HCT116 (cell line): ENCODE measurements at regions not wholly inside any gene's neighbourhood (a gene's known extent, or its start where the extent isn't known, plus 50 kb on each side); places are given as distances from the start of the nearest gene placed in this dataset.

Experiments
- ATAC-seq: fragments of 200-7000 bp; cut with Tn5 transposase; 2 replicates; pipeline ENCODE4 v1.9.1; 2020; ENCODE audit warnings: mild to moderate bottlenecking, moderate library complexity
- BruUV-seq: library from RNA; stranded (reverse); fragments of 400-500 nt; replicated peaks from 2 replicates; lab custom pipeline; 2021; lab: Mats Ljungman, UMichigan
- CTCF ChIA-PET: fragments of 300-600 bp; sonication (Branson Sonifier 250); formaldehyde crosslinking; loops from one replicate; lab custom pipeline; 2021; ENCODE audit warnings: antibody characterized with exemption; lab: Charles Lee
- POLR2A ChIA-PET: fragments of 300-600, 350-600 bp; sonication (Branson Sonifier 250); formaldehyde crosslinking; loops from one replicate; lab custom pipeline; 2021; ENCODE audit warnings: antibody characterized with exemption; lab: Charles Lee
- RAD21 ChIA-PET, 2 experiments: fragments of 300-600 bp; sonication (Branson Sonifier 250); formaldehyde crosslinking; loops; one replicate each; lab custom pipeline; 2023; ENCODE audit warnings: low total read pairs in 2 of 2; ENCODE audit not compliant: uncharacterized antibody in 2 of 2, unreplicated experiment in 2 of 2, low non-redundant PET in 1 of 2; lab: Charles Lee
- DNase-seq: peaks from one replicate; pipeline ENCODE4 v3.0.0-alpha.2; 2010; ENCODE audit warnings: low read depth, low spot score
- H2AFZ ChIP-seq: fragments of 200-600 bp; shearing (Covaris generic), sonication (generic); 2 replicates; pipeline ENCODE4 v1.6.1; 2017; ENCODE audit warnings: low read depth, mixed run types, mixed read lengths, antibody characterized with exemption, low read length; ENCODE audit not compliant: poor library complexity, severe bottlenecking
- H3K27ac ChIP-seq: 2 replicates; pipeline ENCODE4 v1.5.1; 2012; ENCODE audit warnings: low read depth, low read length
- H3K27me3 ChIP-seq: fragments of 200-600 bp; sonication (generic); 2 replicates; pipeline ENCODE4 v1.6.1; 2016; ENCODE audit warnings: mixed run types, low read length, mixed read lengths; ENCODE audit not compliant: insufficient read depth
- H3K36me3 ChIP-seq, 2 experiments: fragments of 200-500 bp in 1 of 2; fragments of 200-600 bp in 1 of 2; sonication (Bioruptor generic) in 1 of 2; sonication (generic) in 1 of 2; 2 replicates each; pipeline versions ENCODE4 v1.5.1 to v1.6.1; 2014 to 2016; ENCODE audit warnings: low read length in 2 of 2, inconsistent platforms in 1 of 2, mixed read lengths in 1 of 2, mixed run types in 1 of 2; ENCODE audit not compliant: insufficient read depth in 2 of 2, control insufficient read depth in 1 of 2
- H3K4me1 ChIP-seq, 2 experiments: fragments of 200-600 bp in 1 of 2; sonication (generic) in 1 of 2; 2 replicates each; pipeline versions ENCODE4 v1.5.1 to v1.6.1; 2012 to 2017; ENCODE audit warnings: low read length in 2 of 2, inconsistent platforms in 1 of 2, mild to moderate bottlenecking in 1 of 2, mixed read lengths in 1 of 2, mixed run types in 1 of 2, moderate library complexity in 1 of 2; ENCODE audit not compliant: insufficient read depth in 2 of 2, control insufficient read depth in 1 of 2
- H3K4me2 ChIP-seq: fragments of 200-600 bp; sonication (generic); 2 replicates; pipeline ENCODE4 v1.6.1; 2017; ENCODE audit warnings: mixed run types, low read length, mixed read lengths
- H3K4me3 ChIP-seq, 2 experiments: fragments of 200-600 bp in 1 of 2; sonication (generic) in 1 of 2; replicated peaks in 1 of 2; 2 replicates each; pipeline ENCODE4 v1.5.1; 2011 to 2016; ENCODE audit warnings: low read length in 2 of 2, control low read depth in 1 of 2, low read depth in 1 of 2, mild to moderate bottlenecking in 1 of 2, mixed read lengths in 1 of 2, mixed run types in 1 of 2
- H3K79me2 ChIP-seq: fragments of 200-600 bp; sonication (generic); 2 replicates; pipeline ENCODE4 v1.6.1; 2017; ENCODE audit warnings: mild to moderate bottlenecking, mixed run types, low read length, moderate library complexity, mixed read lengths; ENCODE audit not compliant: insufficient read depth
- H3K9ac ChIP-seq: fragments of 200-600 bp; sonication (generic); 2 replicates; pipeline ENCODE4 v1.6.1; 2016; ENCODE audit warnings: low read length, mixed read lengths
- H3K9me2 ChIP-seq: fragments of 200-600 bp; sonication (generic), shearing (Covaris generic); 2 replicates; pipeline ENCODE4 v1.6.1; 2017; ENCODE audit warnings: mixed run types, mild to moderate bottlenecking, moderate library complexity; ENCODE audit not compliant: insufficient read depth
- H3K9me3 ChIP-seq, 2 experiments: fragments of 200-500 bp in 1 of 2; fragments of 200-600 bp in 1 of 2; sonication (Bioruptor generic) in 1 of 2; sonication (generic) in 1 of 2; 2 replicates each; pipeline ENCODE4 v1.6.1; 2014 to 2017; ENCODE audit warnings: low read length in 2 of 2, mixed read lengths in 2 of 2, inconsistent platforms in 1 of 2, low read depth in 1 of 2, mild to moderate bottlenecking in 1 of 2, mixed run types in 1 of 2, moderate library complexity in 1 of 2; ENCODE audit not compliant: control insufficient read depth in 1 of 2, insufficient read depth in 1 of 2
- H4K20me1 ChIP-seq: fragments of 200-600 bp; sonication (generic), shearing (Covaris generic); 2 replicates; pipeline ENCODE4 v1.6.1; 2017; ENCODE audit warnings: mixed run types, mild to moderate bottlenecking, moderate library complexity; ENCODE audit not compliant: insufficient read depth
- CBX3 ChIP-seq: IDR thresholded peaks from 2 replicates; pipeline ENCODE4 v1.6.1; 2012; ENCODE audit warnings: low read depth
- CEBPB ChIP-seq: IDR thresholded peaks from 2 replicates; pipeline ENCODE4 v1.6.1; 2012; ENCODE audit warnings: low read depth
- EZH2 ChIP-seq: fragments of 200-600 bp; sonication (generic); IDR thresholded peaks from 2 replicates; pipeline ENCODE4 v1.6.1; 2017; ENCODE audit warnings: antibody characterized with exemption, mixed run types
- EZH2phosphoT487 ChIP-seq: fragments of 200-600 bp; IDR thresholded peaks from 2 replicates; pipeline ENCODE4 v1.6.1; 2018; ENCODE audit warnings: antibody characterized with exemption, borderline replicate concordance
- FOSL1 ChIP-seq: IDR thresholded peaks from 2 replicates; pipeline ENCODE4 v1.6.1; 2012; ENCODE audit warnings: low read depth
- JUND ChIP-seq: IDR thresholded peaks from 2 replicates; pipeline ENCODE4 v1.6.1; 2012
- POLR2A ChIP-seq: IDR thresholded peaks from 2 replicates; pipeline ENCODE4 v1.7.0; 2011; ENCODE audit warnings: borderline replicate concordance; ENCODE audit not compliant: insufficient read depth, insufficient read length; ENCODE audit errors: extremely low read depth
- POLR2AphosphoS5 ChIP-seq: IDR thresholded peaks from 2 replicates; pipeline ENCODE4 v1.6.1; 2011; ENCODE audit warnings: mild to moderate bottlenecking, low read depth, low read length, moderate library complexity
- RAD21 ChIP-seq: IDR thresholded peaks from 2 replicates; pipeline ENCODE4 v1.6.1; 2012; ENCODE audit warnings: low read depth, mild to moderate bottlenecking
- SIN3A ChIP-seq: IDR thresholded peaks from 2 replicates; pipeline ENCODE4 v1.6.1; 2012; ENCODE audit warnings: low read depth
- SP1 ChIP-seq: IDR thresholded peaks from 2 replicates; pipeline ENCODE4 v1.6.1; 2012; ENCODE audit warnings: low read depth
- TCF7L2 ChIP-seq: IDR thresholded peaks from 2 replicates; pipeline ENCODE4 v1.7.0; 2011; ENCODE audit warnings: borderline replicate concordance, inconsistent platforms; ENCODE audit not compliant: insufficient read depth, insufficient read length; ENCODE audit errors: extremely low read depth
- YY1 ChIP-seq: IDR thresholded peaks from 2 replicates; pipeline ENCODE4 v1.6.1; 2011; ENCODE audit warnings: low read length, low read depth, moderate library complexity, mild to moderate bottlenecking; ENCODE audit not compliant: insufficient replicate concordance; ENCODE audit errors: extremely low read depth
- ZNF274 ChIP-seq: fragments of 200-500 bp; sonication (Bioruptor generic); IDR thresholded peaks from 2 replicates; pipeline ENCODE4 v1.6.1; 2014; ENCODE audit warnings: mild to moderate bottlenecking, low read depth, low read length, inconsistent platforms
- intact Hi-C: fragments of 100-400 bp; cut with micrococcal nuclease; formaldehyde crosslinking; loops from 2 replicates; pipeline ENCODE4 v1.10.0; 2022
- TF ChIP-seq, protein P1 (sequence below): IDR thresholded peaks from 2 replicates; pipeline ENCODE4 v1.6.1; 2012
- TF ChIP-seq, protein P2 (sequence below), 3 experiments: fragments of 200-600 bp in 1 of 3; sonication (generic) in 1 of 3; IDR thresholded peaks in 2 of 3; conservative IDR thresholded peaks in 1 of 3; 2 replicates each; pipeline ENCODE4 v1.5.1; 2012 to 2017; ENCODE audit warnings: low read depth in 2 of 3, low read length in 2 of 3, antibody characterized with exemption in 1 of 3, borderline replicate concordance in 1 of 3, control low read depth in 1 of 3, mild to moderate bottlenecking in 1 of 3, mixed read lengths in 1 of 3, mixed run types in 1 of 3, moderate library complexity in 1 of 3; ENCODE audit not compliant: insufficient read depth in 1 of 3
- TF ChIP-seq, protein P3 (sequence below): IDR thresholded peaks from 2 replicates; pipeline ENCODE4 v1.6.1; 2011; ENCODE audit warnings: mild to moderate bottlenecking, low read length, moderate library complexity; ENCODE audit not compliant: insufficient replicate concordance; ENCODE audit errors: extremely low read depth

DNA sequence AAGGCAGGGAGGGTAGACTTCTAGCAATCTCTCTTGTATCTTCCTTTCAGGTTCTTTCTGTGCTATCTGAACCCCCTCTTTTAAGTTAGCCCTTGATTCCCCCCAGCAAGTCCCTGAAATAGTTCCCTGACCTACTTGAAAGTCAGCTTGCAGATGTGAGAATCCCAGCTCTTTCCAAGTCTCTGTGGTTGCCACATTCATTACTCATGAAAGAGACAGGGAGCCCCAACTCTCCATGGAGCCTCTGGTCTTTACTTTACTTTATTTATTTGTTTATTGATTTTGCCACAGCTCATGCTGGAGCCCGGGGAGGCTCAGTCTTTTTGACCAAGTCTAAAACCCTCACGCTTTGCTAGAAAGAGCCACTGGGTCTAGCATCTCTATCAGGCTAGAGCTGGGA lies 193.6 kb upstream of the FAR2 start:
- POLR2A ChIA-PET, result no interaction called here
- ATAC-seq, result no peak
- Histone ChIP-seq H3K4me1 (no peaks in the 10 kb centered on the region), H3K9me2 (no peaks in the 10 kb centered on the region), H3K36me3 (no peaks in the 10 kb centered on the region), H3K4me2 (no peak overlapping the region), H3K27me3 (no peaks in the 10 kb centered on the region), H3K9ac (no peak overlapping the region), H3K27ac (no peak overlapping the region), H3K79me2 (no peaks in the 10 kb centered on the region), H4K20me1 (no peaks in the 10 kb centered on the region), H3K4me3 (no peak overlapping the region), H2AFZ (no peak overlapping the region), H3K9me3 (no peaks in the 10 kb centered on the region)
- no peak for DNase-seq
- no TSS peak for BruUV-seq
- RAD21 ChIA-PET, result no interaction called here
- CTCF ChIA-PET, result no interaction called here
- intact Hi-C loops, result no loop called here
- TF ChIP-seq, protein P1, sequence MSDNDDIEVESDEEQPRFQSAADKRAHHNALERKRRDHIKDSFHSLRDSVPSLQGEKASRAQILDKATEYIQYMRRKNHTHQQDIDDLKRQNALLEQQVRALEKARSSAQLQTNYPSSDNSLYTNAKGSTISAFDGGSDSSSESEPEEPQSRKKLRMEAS, result no peak
- TF ChIP-seq, protein P2, sequence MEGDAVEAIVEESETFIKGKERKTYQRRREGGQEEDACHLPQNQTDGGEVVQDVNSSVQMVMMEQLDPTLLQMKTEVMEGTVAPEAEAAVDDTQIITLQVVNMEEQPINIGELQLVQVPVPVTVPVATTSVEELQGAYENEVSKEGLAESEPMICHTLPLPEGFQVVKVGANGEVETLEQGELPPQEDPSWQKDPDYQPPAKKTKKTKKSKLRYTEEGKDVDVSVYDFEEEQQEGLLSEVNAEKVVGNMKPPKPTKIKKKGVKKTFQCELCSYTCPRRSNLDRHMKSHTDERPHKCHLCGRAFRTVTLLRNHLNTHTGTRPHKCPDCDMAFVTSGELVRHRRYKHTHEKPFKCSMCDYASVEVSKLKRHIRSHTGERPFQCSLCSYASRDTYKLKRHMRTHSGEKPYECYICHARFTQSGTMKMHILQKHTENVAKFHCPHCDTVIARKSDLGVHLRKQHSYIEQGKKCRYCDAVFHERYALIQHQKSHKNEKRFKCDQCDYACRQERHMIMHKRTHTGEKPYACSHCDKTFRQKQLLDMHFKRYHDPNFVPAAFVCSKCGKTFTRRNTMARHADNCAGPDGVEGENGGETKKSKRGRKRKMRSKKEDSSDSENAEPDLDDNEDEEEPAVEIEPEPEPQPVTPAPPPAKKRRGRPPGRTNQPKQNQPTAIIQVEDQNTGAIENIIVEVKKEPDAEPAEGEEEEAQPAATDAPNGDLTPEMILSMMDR (IDR thresholded peaks at IDR 0.05 in 2 of 3, conservative IDR thresholded peaks at IDR 0.05 in 1 of 3; ENCODE audit: borderline replicate concordance in 1 of 3, insufficient read depth in 1 of 3, low read depth in 2 of 3, low read length in 2 of 3), result no peak
- no peak for TF ChIP-seq FOSL1
- TF ChIP-seq EZH2phosphoT487, result no peak
- no peak for TF ChIP-seq ZNF274
- no peak for TF ChIP-seq CBX3
- no peak for TF ChIP-seq RAD21
- no peak for TF ChIP-seq YY1
- TF ChIP-seq SIN3A, result no peak
- TF ChIP-seq POLR2AphosphoS5, result no peak
- no peak for TF ChIP-seq TCF7L2
- TF ChIP-seq, protein P3, sequence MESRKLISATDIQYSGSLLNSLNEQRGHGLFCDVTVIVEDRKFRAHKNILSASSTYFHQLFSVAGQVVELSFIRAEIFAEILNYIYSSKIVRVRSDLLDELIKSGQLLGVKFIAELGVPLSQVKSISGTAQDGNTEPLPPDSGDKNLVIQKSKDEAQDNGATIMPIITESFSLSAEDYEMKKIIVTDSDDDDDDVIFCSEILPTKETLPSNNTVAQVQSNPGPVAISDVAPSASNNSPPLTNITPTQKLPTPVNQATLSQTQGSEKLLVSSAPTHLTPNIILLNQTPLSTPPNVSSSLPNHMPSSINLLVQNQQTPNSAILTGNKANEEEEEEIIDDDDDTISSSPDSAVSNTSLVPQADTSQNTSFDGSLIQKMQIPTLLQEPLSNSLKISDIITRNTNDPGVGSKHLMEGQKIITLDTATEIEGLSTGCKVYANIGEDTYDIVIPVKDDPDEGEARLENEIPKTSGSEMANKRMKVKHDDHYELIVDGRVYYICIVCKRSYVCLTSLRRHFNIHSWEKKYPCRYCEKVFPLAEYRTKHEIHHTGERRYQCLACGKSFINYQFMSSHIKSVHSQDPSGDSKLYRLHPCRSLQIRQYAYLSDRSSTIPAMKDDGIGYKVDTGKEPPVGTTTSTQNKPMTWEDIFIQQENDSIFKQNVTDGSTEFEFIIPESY, result no peak
- TF ChIP-seq SP1, result no peak
- TF ChIP-seq EZH2, result no peak
- TF ChIP-seq POLR2A, result no peak
- TF ChIP-seq JUND, result no peak
- no peak for TF ChIP-seq CEBPB
- TF ChIP-seq, all 23 proteins: peak for 0
